Lower leg skin (tissue), 3 donors: ENCODE measurements at regions not wholly inside any gene's neighbourhood (a gene's known extent, or its start where the extent isn't known, plus 50 kb on each side); places are given as distances from the start of the nearest gene placed in this dataset.

Experiments
- CTCF ChIP-seq, 3 donors: fragments of 450-650 bp; IDR thresholded peaks; one replicate each; pipeline ENCODE4 v1.5.1; 2016; ENCODE audit warnings: antibody characterized with exemption in 3 of 3, mild to moderate bottlenecking in 3 of 3, moderate library complexity in 2 of 3
- POLR2A ChIP-seq, 2 donors: fragments of 450-650 bp; IDR thresholded peaks; one replicate each; pipeline ENCODE4 v1.6.1; 2016 to 2017; ENCODE audit warnings: antibody characterized with exemption in 2 of 2, mild to moderate bottlenecking in 1 of 2, moderate library complexity in 1 of 2

DNA sequence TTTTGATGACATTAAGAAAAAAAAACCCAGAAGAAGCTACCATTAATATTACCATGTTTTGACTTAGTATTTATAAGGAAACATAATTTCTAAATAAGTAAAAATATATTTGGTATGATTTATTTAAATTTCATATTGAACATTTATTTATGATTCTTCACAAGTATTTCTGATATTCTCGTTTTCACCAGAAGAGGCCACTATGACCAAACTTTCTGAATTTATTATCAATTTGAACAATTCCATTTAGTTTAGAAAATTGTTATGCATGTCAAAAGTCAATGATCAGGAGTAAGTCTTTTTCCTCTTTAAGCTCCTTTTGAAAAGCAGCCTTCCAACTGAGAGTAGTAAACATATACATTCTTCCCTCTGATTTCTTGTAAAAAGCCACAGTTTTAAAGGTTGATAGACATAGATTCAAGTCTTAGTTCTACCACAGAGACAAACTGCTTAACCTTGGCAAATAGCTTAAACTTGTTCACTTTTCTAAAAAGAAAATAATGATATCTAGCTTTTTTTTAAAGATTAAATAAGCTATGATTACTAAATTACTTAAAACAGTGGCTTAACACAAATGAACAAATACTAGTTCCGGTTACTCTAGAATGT lies 329.9 kb downstream of the TRIB2 start:
- no peak for TF ChIP-seq CTCF (IDR thresholded peaks at IDR 0.05)
- no peak for TF ChIP-seq POLR2A (IDR thresholded peaks at IDR 0.05)
